Left ventricle myocardium inferior (tissue), 1 donor: ENCODE measurements at regions not wholly inside any gene's neighbourhood (a gene's known extent, or its start where the extent isn't known, plus 50 kb on each side); places are given as distances from the start of the nearest gene placed in this dataset.

ENCODE experiments used
- DNase-seq: peaks from one replicate; pipeline ENCODE4 v3.0.0-alpha.2; 2020
- H3K27ac ChIP-seq: fragments of 200-600 bp; replicated peaks from 2 replicates; pipeline ENCODE4 v1.8.0; 2021
- H3K27me3 ChIP-seq: fragments of 200-600 bp; 2 replicates; pipeline ENCODE4 v1.8.0; 2021; ENCODE audit warnings: low read depth
- H3K36me3 ChIP-seq: fragments of 200-600 bp; 2 replicates; pipeline ENCODE4 v1.8.0; 2021
- H3K4me1 ChIP-seq: fragments of 200-600 bp; 2 replicates; pipeline ENCODE4 v1.8.0; 2021
- H3K4me3 ChIP-seq: fragments of 200-600 bp; 2 replicates; pipeline ENCODE4 v1.8.0; 2021; ENCODE audit warnings: mild to moderate bottlenecking, moderate library complexity
- H3K9me3 ChIP-seq: fragments of 200-600 bp; replicated peaks from 2 replicates; pipeline ENCODE4 v1.8.0; 2021
- CTCF ChIP-seq: fragments of 200-600 bp; IDR thresholded peaks from 2 replicates; pipeline ENCODE4 v1.8.0; 2021; ENCODE audit warnings: antibody characterized with exemption, mild to moderate bottlenecking, borderline replicate concordance
- intact Hi-C: fragments of 100-400 bp; cut with micrococcal nuclease; formaldehyde crosslinking; loops from one replicate; pipeline ENCODE4 v1.11.0; 2022
- donor health status: DM: no; HTN: yes; CAD: no; lungs with severe emphysema.

- DNase-seq = no peak
- TF ChIP-seq CTCF = no peak
- peaks cover 24% of the 10 kb centered on the region for H3K27me3 ChIP-seq
- no peaks in the 10 kb centered on the region for H3K36me3 ChIP-seq
- no peaks in the 10 kb centered on the region for H3K4me1 ChIP-seq
- no peaks in the 10 kb centered on the region for H3K9me3 ChIP-seq
- H3K27ac ChIP-seq = no peak overlapping the region
- no peak overlapping the region for H3K4me3 ChIP-seq
- intact Hi-C loops = no loop called here
These were observed 318.3 kb upstream of the KLHL29 start for GRCh38 chr2:23066686-23067085.

- Histone ChIP-seq H3K36me3 (no peaks in the 10 kb centered on the region), H3K9me3 (no peaks in the 10 kb centered on the region), H3K27ac (no peak overlapping the region), H3K4me1 (no peaks in the 10 kb centered on the region), H3K4me3 (no peak overlapping the region), H3K27me3 (peaks cover 31% of the 10 kb centered on the region)
- intact Hi-C loops = no loop called here
- DNase-seq = no peak
- TF ChIP-seq CTCF = no peak
These were observed 315.8 kb upstream of the KLHL29 start for GRCh38 chr2:23069156-23069555.

- Histone ChIP-seq H3K4me3 (no peak overlapping the region), H3K36me3 (no peaks in the 10 kb centered on the region), H3K27ac (no peak overlapping the region), H3K4me1 (no peaks in the 10 kb centered on the region), H3K27me3 (peaks cover 24% of the 10 kb centered on the region), H3K9me3 (no peaks in the 10 kb centered on the region)
- no peak for DNase-seq
- intact Hi-C loops = no loop called here
- TF ChIP-seq CTCF = no peak
These were observed 315.1 kb upstream of the KLHL29 start for GRCh38 chr2:23069923-23070322.

GRCh38 chr2:23073056-23073455, 311.9 kb upstream of the KLHL29 start:
- Histone ChIP-seq H3K9me3 (no peaks in the 10 kb centered on the region), H3K36me3 (no peaks in the 10 kb centered on the region), H3K4me1 (no peaks in the 10 kb centered on the region), H3K27me3 (peaks cover 27% of the 10 kb centered on the region), H3K27ac (no peak overlapping the region), H3K4me3 (no peak overlapping the region)
- TF ChIP-seq CTCF = no peak
- no peak for DNase-seq
- intact Hi-C loops = no loop called here

GRCh38 chr2:23073671-23074070, 311.3 kb upstream of the KLHL29 start:
- H3K9me3 ChIP-seq = no peaks in the 10 kb centered on the region
- no peak for TF ChIP-seq CTCF
- H3K4me3 ChIP-seq = no peak overlapping the region
- no peaks in the 10 kb centered on the region for H3K4me1 ChIP-seq
- DNase-seq = no peak
- H3K27ac ChIP-seq = no peak overlapping the region
- intact Hi-C loops = no loop called here
- no peaks in the 10 kb centered on the region for H3K36me3 ChIP-seq
- peaks cover 21% of the 10 kb centered on the region for H3K27me3 ChIP-seq

GRCh38 chr2:23077596-23077995, 307.4 kb upstream of the KLHL29 start:
- intact Hi-C loops = no loop called here
- Histone ChIP-seq H3K4me3 (no peak overlapping the region), H3K9me3 (peaks cover 13% of the 10 kb centered on the region), H3K36me3 (no peaks in the 10 kb centered on the region), H3K4me1 (no peaks in the 10 kb centered on the region), H3K27me3 (peaks cover 13% of the 10 kb centered on the region), H3K27ac (no peak overlapping the region)
- no peak for TF ChIP-seq CTCF
- no peak for DNase-seq
